T-helper 1 cell (primary cell): ENCODE measurements at regions not wholly inside any gene's neighbourhood (a gene's known extent, or its start where the extent isn't known, plus 50 kb on each side); places are given as distances from the start of the nearest gene placed in this dataset.
"Not testable (repeated sequence)": the region's sequence is repeated elsewhere in the genome, so short reads cannot be mapped to it uniquely, and the experiment has no call there.

Experiments used
- DNase-seq, 5 donors: peaks; one replicate each; pipeline ENCODE4 v3.0.0-alpha.2; 2012 to 2020

DNA sequence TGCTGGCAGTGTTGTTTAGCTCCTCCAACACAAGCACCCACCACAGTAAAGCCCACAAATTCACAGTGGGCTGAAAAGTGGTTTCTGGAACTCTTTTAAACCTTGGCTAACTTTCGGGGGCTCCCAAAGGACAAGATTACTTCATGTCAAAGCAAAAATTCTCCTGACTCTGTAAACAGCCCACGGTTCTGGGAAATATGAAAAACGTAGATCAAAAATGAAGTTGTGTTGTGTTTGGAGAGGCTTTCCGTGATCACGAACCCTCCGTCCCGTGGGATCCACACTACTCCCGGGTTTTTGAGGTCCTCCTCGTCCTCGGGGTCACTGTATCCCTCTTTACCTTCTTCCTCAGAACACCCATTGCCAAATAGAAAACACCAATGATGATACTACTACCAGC lies 159.0 kb upstream of the RUNX1 start:
- DNase-seq, result no peak

DNA sequence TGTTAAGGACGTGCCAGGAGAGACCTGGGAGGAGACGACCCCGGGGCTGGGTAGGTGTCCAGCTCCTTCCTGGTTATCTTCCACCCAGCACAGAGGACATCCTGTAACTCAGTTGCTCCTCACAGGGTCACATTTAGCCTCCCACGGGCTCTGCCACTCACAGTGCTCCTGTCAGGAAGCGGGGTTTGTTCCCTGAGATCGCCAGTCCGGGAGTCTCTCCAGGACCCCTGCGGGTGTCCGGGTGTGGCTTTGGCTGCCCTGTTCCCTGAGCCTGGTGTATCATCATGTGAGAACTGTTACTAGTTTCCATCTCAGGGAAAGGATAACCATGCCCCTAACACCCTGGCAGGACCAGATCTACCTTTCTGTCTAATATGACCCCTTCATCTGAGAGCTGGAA lies 158.2 kb upstream of the RUNX1 start:
- no peak for DNase-seq

DNA sequence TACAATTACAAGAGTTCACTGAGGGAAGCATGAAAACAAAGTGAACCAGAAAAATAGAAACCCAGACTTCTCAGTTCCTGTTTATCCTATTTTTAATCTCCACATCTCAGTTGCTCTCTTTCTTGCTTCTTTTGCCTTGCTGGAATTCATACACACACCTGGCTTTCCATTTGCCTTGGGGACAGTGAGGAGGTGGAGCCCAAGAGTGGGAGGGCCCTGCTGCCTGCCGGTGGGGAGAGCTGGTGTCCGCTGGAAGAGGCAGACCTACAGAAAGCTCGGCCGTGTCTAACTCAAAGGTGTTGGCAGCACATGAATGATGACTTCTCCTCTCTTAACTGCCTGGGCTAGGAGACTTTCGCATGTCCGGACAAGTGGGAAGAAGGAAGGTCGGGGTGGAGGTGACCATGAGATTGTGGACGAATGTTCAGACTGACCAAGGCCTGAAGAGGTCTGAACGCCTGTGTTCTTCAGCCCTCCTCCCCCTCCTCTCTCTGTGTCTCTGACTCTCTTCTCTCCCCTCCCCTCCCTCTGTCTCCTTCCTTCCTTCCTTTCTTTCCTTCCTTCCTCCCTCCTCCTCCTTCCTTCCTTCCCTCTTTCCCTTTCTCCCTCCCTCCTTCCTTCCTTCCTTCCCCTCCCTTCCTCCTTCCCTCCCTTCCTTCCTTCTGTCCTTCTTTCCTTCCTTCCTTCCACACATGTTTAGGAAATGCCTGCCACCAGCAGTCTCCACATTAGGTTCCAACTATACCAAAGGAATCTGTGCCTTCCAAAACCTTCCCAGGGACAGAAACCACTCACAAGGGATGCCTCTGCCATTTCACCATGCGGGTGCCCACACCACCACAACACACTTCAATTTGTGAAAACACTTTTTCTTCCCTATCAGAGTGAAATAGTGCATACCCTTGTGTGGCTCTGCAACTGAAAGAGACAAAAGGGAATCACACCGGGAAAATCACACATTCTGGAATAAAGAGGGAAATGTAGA lies 157.3 kb upstream of the RUNX1 start:
- DNase-seq, result no peak

DNA sequence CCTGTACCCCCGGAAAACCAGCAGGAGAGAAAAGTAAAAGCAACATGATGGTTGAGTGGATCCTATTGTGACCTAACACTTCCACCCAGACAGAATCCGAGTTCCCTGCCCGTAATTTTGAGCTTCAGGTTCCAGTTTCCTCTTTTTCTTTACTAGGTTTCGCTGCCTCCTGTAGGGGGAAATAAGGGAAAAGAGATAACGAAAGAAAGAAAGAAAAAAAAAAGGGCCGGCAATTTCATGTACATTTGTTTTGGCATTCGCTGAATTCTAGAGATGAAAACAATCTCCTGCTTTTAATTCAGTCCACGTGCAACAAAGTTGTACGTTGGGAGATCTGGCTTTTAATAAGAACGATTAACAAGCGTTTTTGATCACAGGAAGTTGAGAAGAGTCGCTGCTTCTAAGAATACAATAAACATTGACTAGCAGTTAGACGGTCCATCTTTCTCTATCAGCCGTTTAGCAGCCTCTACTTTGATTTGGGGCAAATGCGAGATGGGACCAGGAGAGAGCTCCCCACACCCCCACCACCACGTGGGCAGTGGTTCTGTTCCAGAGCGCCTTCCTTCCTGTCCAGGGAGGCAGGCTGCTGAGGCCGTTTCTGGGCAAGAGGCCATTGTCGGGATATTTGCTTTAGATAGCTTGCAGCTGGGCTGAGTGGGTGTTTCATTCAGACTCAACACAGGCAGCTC lies 155.9 kb upstream of the RUNX1 start:
- peak in 1 of 5 donors; percentile 11 for DNase-seq

DNA sequence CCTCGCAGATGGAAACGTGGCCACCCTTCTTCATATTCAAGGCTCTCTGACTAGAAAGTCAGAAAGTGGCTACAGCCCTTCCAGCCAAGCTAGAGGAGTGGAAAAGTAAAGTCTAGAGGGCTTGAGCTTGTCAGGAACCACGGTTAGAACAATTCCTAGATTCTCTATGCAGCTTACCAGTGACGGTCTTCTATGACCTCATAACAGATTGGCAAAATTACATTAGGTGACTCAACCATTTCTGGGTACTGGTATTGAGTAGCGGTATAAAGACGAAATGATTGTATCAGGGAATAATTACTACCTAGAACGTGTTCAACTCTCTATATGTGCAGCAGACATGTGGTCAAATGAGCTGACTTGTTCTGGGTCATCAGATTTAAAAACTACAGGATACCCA lies 155.0 kb upstream of the RUNX1 start:
- DNase-seq, result no peak

DNA sequence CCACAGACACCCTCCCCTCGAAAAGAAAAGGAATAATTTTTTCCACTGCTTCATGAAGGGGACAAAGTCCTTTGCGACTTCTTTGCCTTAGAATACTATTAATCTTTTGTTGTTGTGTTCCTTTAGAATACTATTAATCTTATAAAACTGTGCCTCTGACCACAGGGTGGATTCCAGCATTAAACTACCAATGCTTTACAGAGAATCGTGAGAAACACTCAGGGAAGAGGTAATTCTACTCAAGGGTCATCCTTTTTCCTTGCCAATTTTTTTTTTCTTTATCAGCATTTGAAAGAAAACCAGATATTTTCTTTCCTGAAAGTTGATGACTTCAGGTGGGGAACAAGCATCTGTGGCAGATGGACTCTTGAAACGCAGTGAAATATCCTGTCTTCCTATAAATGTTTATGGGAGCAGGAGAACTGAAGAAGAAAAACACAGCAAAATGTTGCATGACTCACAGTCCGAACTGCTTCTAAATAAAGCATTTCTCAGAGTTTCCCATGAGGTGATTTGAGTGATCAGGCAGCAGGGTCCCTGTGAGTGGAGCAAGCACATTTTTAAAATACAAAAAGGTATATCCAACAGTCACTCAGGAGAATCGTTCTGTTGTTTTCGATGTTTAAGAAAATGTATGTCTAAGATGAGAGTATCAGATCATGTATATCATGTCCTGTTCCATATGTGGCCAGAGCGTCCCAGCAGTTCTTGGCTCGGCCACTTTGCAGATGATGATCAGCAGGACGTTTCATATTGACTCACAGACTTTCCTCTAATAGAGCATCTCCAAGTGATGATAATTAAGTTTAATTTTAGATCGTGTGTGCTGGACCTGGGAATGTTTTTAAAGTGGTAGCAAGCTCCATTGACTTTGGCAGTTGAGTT lies 154.2 kb upstream of the RUNX1 start:
- no peak for DNase-seq

DNA sequence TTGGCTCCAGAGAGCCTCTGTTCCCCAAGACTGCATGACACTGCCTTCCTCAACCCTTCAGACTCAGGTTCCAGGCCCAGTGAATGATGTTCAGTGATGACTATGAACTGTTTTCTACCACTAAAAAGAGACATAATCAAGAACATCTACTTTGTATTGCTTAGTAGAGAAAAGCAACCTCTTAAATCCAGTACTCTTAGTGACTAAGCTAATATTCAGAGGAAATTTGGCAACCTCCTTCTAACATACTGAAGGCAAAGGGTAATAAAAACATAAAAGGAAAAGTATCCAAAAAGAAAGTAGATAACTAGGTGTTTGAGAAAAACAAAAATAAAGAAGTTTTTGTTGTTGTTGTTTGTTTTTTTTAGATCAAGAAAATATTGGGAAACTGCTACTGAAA lies 153.3 kb upstream of the RUNX1 start:
- no peak for DNase-seq

DNA sequence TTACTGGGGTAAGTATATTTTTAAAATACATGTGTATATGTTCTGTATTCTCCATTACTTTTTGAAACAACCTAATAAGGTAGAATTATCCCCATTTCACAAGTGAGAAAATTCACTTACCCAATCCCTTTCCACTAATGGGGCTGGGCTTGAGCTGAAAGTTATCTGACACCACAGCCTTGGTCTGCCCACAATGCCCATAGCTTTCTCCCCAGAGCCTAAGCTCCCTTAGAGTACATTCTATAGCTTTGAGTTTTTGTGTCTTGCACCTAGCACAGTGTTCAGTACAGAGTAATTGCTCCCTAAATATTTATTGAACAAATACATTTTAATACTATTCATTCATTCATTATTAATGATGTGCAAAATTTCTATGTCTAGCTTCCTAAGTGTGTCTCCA lies 152.7 kb upstream of the RUNX1 start:
- DNase-seq, result no peak

DNA sequence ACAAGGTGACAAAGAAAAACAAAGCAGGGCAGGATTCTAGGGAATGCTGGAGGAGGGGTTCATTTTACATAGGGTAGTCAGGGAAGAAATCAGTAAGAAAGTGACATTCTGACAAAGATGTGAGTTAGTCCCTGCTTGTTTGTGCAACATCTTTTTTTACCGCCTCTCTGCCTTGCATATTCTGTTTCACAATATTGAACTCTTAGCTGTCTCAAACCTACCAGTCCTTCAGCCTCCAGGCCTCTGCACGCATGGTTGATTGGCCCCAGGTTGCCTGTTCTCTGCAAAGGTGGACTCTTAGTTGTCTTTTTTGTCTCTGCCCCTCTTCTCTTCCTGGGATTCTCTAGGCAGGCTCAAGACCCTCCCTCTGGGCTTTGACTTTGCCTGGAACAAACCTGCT lies 152.2 kb upstream of the RUNX1 start:
- no peak for DNase-seq

DNA sequence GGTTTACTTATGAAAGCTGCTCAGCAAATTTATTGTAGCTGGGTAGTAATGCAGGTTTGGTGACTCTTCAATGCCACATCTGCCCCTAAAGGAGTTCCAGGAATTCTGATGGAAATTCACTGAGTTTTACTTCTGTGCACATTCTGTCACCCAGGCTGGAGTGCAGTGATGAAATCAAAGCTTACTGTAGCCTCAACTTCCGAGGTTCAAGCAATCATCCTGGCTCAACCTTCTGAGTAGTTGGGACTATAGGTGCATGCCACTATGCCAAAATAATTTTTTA lies 150.6 kb upstream of the RUNX1 start:
- no peak for DNase-seq

DNA sequence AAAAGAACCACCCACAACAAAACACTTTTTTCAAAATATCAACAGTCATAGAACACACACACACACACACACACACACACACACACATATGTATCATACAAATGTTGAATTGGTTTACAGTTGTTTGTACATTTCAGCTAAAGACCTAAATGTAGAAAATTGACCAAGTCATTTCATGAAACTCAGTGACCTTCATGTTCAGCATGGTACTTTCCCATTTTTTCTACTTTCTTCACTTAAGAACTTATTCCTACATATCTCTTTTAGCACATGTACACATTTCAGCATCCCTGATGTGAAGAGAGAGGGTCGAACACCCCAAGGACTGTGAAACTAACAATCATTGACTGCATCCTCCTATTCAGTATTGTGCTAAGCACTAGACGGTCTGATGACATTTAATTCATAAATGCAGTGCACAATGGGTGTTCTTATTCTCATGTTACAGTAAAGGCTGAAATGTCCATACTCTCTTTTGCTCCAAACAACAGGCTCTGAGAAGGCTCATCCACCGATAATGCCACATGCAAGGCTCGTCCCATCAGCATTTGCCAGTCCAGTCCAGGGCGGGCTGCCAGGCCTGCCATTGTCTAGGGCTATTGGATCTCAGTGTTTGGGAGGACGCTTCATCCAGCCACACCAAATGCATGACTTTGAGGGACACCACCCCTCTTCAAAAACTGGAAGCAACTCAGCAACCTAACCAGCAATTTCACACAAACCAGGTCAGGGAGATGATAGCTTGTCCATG lies 150.1 kb upstream of the RUNX1 start:
- no peak for DNase-seq

DNA sequence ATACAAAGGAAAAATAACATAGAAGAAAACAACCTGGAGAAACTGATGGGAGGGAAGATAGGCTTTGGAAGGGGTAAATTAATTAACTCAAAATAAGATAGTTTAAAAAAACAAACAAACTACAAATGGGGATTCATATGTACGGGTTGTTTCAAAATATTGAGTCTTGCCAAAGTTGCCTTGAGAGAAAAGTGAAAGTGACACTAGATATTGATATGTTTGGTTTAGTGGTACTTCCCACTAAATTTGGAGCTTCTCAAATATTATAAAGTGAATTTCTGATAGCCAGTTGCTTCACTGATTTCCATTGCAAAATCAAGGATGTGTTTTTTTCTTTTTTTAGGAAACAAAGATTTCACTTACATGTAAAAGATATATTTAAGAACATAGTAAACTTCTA lies 149.5 kb upstream of the RUNX1 start:
- no peak for DNase-seq

DNA sequence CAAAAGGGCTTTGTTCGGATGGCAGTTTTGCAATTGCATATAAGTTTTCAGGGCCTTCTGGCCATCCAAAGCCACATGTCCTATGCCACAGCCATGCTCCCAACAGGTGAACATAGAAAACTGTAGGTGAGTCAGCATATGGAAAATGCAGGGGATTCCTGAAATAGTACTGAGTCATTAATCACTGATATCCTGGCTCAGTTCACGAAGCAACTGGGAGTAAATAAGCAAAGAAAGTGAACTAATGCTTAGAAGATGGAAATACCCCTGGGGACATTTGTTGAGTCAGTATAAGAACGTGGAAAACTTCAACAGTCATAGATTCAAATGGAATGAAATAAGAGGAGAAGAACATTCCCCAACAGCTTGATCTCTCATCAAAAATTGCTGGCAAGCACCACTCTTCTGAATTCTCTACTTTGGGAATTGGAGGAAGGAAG lies 148.9 kb upstream of the RUNX1 start:
- no peak for DNase-seq

DNA sequence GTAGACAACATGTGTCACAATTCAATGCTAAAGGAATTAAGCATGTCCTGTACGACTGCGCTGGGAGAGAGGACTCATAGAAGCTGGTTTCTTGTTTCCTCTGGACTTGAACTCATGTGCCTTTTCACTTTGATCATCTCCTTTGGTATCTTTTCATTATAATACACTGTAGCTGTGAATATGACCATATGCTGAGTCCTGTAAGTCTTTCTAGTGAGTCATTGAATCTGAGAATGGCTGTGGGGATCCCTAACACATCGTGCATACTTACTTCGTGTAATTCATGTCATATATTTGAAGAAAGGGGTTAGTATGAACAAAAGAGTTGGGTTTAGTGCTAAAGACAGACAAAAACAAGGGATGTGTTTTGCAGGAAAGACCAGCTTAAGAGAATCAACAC lies 148.1 kb upstream of the RUNX1 start:
- DNase-seq, result no peak

DNA sequence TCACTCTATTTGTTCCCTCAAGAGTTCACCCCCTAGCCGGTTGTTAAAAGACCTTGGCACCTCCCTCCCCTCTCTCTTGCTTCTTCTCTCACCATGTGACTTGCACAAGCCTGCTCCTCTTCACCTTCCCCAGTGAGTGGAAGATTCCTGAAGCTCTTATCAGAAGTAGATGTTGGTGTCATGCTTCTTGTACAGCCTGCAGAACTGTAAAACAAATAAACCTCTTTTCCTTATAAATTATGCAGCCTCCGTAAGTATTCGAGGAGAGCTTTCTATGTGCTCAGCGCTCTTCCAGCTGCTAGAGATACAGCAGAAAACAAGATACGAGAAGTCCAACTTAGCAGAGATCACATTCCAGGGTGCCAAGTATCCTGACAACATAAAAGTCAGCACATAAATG lies 147.0 kb upstream of the RUNX1 start:
- no peak for DNase-seq

DNA sequence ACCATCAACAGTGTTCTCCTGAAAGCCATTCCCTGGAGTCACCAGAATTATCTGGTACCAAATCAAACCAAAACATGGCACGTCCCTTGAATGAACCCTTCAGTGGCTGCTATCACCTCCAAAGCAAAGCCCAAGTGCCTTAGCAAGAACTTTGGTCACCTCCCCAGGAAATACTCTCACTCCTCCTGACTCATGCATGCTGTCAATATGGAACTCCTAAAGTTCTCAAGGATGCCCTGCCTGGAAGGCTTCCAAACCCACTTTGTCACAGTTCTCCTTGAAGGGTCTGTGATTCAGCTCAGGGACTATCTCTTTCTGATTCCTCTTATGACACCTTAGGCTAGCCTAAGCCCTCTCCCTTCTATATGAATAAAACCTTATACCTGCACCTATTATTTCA lies 146.1 kb upstream of the RUNX1 start:
- DNase-seq, result no peak

DNA sequence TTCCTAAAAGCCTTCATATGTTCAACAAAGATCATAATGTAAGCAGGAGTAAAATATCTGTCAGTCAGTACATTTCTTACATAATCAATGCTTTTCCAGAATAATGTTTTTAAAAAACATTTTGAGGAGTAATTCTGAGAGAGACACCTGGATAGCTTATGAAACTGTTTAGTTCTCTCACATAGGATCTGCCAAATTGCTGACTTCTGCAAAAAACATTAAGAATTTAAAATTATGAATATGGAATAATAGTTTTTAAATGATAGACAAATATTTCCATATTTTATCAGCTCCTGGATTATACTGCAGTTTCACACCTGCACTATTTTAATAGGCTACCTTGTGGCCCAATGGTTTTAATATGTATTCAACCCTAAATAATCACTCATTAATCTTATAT lies 142.7 kb upstream of the RUNX1 start:
- no peak for DNase-seq

DNA sequence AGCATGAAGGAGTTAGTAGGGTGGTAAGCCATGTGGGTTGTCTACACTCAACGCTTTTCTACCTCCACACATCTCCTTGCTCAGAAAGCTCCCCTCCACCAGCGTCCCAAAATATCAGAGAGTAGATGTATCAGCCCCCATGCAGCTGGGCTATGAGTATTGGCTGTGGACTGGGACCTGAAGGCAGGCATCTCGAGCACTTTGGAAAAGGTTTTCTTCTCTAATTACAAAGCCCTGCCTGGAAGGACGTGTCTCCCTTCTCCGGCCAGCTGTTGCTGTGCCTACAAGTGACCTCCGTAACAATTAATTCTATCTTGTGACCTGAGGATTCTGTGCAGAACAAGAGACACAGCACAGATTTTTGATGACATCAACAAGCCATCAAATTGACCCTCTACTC lies 142.0 kb upstream of the RUNX1 start:
- no peak for DNase-seq

DNA sequence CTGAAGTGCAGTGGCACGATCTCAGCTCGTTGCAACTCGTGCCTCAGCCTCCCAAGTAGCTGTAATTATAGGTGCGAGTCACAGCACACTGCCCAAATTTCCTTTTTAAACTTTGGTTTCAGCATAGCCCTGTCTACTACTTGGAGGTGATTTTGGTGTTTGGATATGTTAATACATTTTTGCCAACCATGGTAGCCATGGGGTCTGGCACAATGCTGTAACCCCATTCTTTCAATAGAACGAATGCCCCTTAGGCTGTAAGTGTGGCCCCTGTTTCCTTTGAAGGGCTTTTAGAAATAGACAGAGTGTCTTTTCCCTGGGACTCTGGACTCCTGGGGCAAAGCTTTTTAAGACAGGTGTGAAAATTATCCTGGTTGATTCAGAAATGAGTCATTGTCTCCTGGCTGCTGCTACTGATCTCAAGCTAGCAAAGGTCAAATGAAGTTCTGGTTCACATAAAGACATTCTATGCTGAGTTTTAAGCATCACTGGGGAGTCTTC lies 141.1 kb upstream of the RUNX1 start:
- DNase-seq, result no peak

DNA sequence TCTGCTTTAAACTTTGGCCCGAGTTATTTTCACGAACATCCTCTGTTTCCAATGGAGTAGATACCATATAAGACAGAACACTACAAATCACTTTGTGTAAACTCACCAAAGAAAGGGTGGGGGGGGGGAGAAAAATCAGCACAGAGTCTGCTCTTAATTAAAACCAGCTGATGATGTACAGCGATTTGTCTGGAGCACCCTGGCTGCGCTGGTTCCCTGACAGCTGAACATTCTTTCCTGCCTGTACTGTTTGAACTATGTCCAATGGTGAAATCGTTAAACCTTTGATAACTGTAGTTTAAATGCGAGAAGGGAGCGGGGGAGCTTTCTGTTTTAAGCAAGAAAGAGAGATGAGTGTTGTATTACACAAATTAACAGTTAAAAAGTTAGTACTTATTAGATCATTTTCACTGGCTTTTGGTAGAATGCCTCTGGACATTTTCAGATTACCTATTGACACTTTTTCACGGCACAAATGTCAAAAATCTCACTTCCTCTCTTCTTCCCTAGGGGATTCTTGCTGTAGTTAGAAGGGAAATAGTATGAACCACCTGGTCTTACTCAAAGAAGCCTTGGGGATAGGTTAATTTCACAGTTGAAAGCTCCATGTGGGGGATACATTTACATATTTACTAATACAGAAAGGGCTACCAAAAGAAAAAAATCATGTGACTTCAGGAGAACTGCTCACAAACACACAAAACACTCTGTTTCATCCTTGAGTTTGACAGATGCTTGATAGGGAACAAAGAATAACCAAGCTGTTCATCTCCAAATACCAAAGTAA lies 140.2 kb upstream of the RUNX1 start:
- no peak for DNase-seq

DNA sequence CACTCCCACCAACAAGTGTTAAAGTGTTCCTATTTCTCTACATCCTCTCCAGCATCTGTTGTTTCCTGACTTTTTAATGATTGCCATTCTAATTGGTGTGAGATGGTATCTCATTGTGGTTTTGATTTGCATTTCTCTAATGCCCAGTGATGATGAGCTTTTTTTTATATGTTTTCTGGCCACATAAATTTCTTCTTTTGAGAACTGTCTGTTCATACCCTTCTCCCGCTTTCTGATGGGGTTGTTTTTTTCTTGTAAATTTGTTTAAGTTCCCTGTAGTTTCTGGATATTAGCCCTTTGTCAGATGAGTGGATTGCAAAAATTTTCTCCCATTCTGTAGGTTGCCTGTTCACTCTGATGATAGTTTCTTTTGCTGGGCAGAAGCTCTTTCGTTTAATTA lies 134.3 kb upstream of the RUNX1 start:
- DNase-seq, result not testable (repeated sequence)
